ENCODE measurements at regions not wholly inside any gene's neighbourhood (a gene's known extent, or its start where the extent isn't known, plus 50 kb on each side); places are given as distances from the start of the nearest gene placed in this dataset.

DNA sequence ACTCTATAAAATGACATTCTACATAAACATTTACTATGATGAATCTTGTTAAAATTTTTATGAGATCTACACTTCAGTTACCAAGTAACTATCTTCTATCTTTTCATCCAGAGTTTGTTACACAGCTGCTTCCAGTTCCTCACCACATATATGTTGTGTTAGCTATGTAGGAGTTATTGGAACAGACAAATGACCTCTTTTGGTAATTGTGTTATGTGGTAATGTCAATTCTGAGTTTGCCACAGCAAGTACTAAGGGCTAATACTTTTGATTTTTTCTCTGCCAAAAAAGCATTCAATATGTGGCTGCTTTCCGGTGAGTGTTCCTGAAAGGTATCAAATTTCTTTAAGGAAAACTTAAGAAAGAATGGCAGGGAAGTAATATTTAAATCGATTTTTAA lies 573.9 kb upstream of the PCDH15 start:
- ChIA-PET SMC1A (ENCODE audit: uncharacterized antibody, unreplicated experiment) (no interaction called here), POLR2A (no interaction called here), RAD21 (ENCODE audit: unreplicated experiment) (no interaction called here), CTCF (no interaction called here)
- Histone ChIP-seq H3K27ac (ENCODE audit: control insufficient read depth, insufficient read depth) (no peak overlapping the region), H3K9ac (ENCODE audit: control insufficient read depth, insufficient read depth, low read length) (no peak overlapping the region), H3K4me2 (ENCODE audit: control insufficient read depth, insufficient read depth) (no peak overlapping the region), H2AFZ (ENCODE audit: control insufficient read depth, low read depth, low read length) (no peak overlapping the region), H3K36me3 (ENCODE audit: control insufficient read depth in 2 of 2, insufficient read depth in 2 of 2, low read length in 1 of 2) (no peaks in the 10 kb centered on the region), H3K4me3 (no peak overlapping the region), H3K9me3 (replicated peaks; ENCODE audit: control insufficient read depth, insufficient read depth, low read length) (no peaks in the 10 kb centered on the region), H3K79me2 (ENCODE audit: control insufficient read depth, insufficient read depth, low read length) (no peaks in the 10 kb centered on the region), H3K4me1 (ENCODE audit: control insufficient read depth, insufficient read depth, low read length) (no peaks in the 10 kb centered on the region), H4K20me1 (ENCODE audit: control insufficient read depth, insufficient read depth) (no peaks in the 10 kb centered on the region), H3K27me3 (replicated peaks in 1 of 2; ENCODE audit: control insufficient read depth in 2 of 2, insufficient read depth in 2 of 2, low read length in 1 of 2) (no peaks in the 10 kb centered on the region)
- DNase-seq (ENCODE audit: low read depth, low spot score), result no peak
- in situ Hi-C loops (cut with MboI), result no loop called here
- intact Hi-C loops (cut with micrococcal nuclease; ENCODE audit: unreplicated experiment), result no loop called here
- no peak for ATAC-seq
- no peak for FAIRE-seq
- TF ChIP-seq CHD4 (IDR thresholded peaks at IDR 0.05) (no peak), EED (IDR thresholded peaks at IDR 0.05; ENCODE audit: low read depth) (no peak), ZNF207 (IDR thresholded peaks at IDR 0.05; ENCODE audit: borderline replicate concordance) (no peak), MYC (IDR thresholded peaks at IDR 0.05; ENCODE audit: insufficient read depth, insufficient read length, insufficient replicate concordance, low read length, severe bottlenecking) (no peak), IRF4 (IDR thresholded peaks at IDR 0.05; ENCODE audit: low read depth, low read length) (no peak), RFX5 (IDR thresholded peaks at IDR 0.05; ENCODE audit: low read depth, low read length) (no peak), STAT3 (IDR thresholded peaks at IDR 0.05; ENCODE audit: low read depth, low read length) (no peak), POLR2A (IDR thresholded peaks at IDR 0.05; ENCODE audit: low read depth, low read length) (no peak), MXI1 (IDR thresholded peaks at IDR 0.05; ENCODE audit: low read depth, low read length) (no peak), FOXK2 (IDR thresholded peaks at IDR 0.05) (no peak), RBBP5 (conservative IDR thresholded peaks at IDR 0.05) (no peak), SP1 (IDR thresholded peaks at IDR 0.05; ENCODE audit: low read depth, low read length) (no peak), TCF3 (IDR thresholded peaks at IDR 0.05; ENCODE audit: borderline replicate concordance, insufficient read depth, low read depth, low read length) (no peak), RELA (IDR thresholded peaks at IDR 0.05; ENCODE audit: borderline replicate concordance, partially characterized antibody) (no peak), CHD1 (IDR thresholded peaks at IDR 0.05; ENCODE audit: low read depth, low read length) (no peak)
- TF ChIP-seq, protein P1, sequence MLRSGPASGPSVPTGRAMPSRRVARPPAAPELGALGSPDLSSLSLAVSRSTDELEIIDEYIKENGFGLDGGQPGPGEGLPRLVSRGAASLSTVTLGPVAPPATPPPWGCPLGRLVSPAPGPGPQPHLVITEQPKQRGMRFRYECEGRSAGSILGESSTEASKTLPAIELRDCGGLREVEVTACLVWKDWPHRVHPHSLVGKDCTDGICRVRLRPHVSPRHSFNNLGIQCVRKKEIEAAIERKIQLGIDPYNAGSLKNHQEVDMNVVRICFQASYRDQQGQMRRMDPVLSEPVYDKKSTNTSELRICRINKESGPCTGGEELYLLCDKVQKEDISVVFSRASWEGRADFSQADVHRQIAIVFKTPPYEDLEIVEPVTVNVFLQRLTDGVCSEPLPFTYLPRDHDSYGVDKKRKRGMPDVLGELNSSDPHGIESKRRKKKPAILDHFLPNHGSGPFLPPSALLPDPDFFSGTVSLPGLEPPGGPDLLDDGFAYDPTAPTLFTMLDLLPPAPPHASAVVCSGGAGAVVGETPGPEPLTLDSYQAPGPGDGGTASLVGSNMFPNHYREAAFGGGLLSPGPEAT (IDR thresholded peaks at IDR 0.05; ENCODE audit: low read depth), result no peak
- TF ChIP-seq, protein P2, sequence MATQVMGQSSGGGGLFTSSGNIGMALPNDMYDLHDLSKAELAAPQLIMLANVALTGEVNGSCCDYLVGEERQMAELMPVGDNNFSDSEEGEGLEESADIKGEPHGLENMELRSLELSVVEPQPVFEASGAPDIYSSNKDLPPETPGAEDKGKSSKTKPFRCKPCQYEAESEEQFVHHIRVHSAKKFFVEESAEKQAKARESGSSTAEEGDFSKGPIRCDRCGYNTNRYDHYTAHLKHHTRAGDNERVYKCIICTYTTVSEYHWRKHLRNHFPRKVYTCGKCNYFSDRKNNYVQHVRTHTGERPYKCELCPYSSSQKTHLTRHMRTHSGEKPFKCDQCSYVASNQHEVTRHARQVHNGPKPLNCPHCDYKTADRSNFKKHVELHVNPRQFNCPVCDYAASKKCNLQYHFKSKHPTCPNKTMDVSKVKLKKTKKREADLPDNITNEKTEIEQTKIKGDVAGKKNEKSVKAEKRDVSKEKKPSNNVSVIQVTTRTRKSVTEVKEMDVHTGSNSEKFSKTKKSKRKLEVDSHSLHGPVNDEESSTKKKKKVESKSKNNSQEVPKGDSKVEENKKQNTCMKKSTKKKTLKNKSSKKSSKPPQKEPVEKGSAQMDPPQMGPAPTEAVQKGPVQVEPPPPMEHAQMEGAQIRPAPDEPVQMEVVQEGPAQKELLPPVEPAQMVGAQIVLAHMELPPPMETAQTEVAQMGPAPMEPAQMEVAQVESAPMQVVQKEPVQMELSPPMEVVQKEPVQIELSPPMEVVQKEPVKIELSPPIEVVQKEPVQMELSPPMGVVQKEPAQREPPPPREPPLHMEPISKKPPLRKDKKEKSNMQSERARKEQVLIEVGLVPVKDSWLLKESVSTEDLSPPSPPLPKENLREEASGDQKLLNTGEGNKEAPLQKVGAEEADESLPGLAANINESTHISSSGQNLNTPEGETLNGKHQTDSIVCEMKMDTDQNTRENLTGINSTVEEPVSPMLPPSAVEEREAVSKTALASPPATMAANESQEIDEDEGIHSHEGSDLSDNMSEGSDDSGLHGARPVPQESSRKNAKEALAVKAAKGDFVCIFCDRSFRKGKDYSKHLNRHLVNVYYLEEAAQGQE (IDR thresholded peaks at IDR 0.05; ENCODE audit: low read depth, low read length), result no peak
- TF ChIP-seq, protein P3, sequence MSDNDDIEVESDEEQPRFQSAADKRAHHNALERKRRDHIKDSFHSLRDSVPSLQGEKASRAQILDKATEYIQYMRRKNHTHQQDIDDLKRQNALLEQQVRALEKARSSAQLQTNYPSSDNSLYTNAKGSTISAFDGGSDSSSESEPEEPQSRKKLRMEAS (IDR thresholded peaks at IDR 0.05; ENCODE audit: low read depth, low read length), result no peak
- TF ChIP-seq, protein P4, sequence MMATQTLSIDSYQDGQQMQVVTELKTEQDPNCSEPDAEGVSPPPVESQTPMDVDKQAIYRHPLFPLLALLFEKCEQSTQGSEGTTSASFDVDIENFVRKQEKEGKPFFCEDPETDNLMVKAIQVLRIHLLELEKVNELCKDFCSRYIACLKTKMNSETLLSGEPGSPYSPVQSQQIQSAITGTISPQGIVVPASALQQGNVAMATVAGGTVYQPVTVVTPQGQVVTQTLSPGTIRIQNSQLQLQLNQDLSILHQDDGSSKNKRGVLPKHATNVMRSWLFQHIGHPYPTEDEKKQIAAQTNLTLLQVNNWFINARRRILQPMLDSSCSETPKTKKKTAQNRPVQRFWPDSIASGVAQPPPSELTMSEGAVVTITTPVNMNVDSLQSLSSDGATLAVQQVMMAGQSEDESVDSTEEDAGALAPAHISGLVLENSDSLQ (IDR thresholded peaks at IDR 0.05), result no peak
- TF ChIP-seq, protein P5, sequence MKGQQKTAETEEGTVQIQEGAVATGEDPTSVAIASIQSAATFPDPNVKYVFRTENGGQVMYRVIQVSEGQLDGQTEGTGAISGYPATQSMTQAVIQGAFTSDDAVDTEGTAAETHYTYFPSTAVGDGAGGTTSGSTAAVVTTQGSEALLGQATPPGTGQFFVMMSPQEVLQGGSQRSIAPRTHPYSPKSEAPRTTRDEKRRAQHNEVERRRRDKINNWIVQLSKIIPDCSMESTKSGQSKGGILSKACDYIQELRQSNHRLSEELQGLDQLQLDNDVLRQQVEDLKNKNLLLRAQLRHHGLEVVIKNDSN (IDR thresholded peaks at IDR 0.05; ENCODE audit: borderline replicate concordance, extremely low read length, insufficient read depth, low read depth, low read length), result no peak
- 50% methylated on average over 2 of the region's 2 CpGs for WGBS (ENCODE audit: insufficient coverage, insufficient replicate concordance, low lambda C conversion rate, missing lambda C conversion rate)
- BruUV-seq (replicated peaks), result no TSS peak
